Left kidney (tissue), 1 donor: ENCODE measurements at regions not wholly inside any gene's neighbourhood (a gene's known extent, or its start where the extent isn't known, plus 50 kb on each side); places are given as distances from the start of the nearest gene placed in this dataset.
"Not testable (repeated sequence)": the region's sequence is repeated elsewhere in the genome, so short reads cannot be mapped to it uniquely, and the experiment has no call there.

Experiments used
- DNase-seq: peaks from one replicate; pipeline ENCODE4 v3.0.0-alpha.2; 2013

DNA sequence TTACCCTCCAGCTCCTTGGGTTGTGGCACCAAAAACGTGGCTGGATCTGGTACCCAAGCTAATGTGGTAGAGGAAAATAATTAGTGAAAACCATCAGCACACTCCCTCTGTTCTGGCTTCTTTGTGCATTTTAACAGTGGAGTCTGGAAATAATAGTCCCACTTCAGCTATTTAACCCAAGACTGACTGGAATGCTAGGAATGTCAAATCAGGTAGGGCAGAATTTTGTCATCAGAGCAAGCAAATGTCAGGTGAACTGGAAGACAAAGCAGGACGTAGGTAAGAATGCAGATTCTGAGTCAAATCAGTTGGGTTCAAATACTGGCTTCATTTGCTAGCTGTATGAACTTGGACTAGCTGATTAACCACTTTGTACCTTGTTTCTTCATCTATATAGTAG is 144.0 kb upstream of the SPATA31A3 start:
- not testable (repeated sequence) for DNase-seq

DNA sequence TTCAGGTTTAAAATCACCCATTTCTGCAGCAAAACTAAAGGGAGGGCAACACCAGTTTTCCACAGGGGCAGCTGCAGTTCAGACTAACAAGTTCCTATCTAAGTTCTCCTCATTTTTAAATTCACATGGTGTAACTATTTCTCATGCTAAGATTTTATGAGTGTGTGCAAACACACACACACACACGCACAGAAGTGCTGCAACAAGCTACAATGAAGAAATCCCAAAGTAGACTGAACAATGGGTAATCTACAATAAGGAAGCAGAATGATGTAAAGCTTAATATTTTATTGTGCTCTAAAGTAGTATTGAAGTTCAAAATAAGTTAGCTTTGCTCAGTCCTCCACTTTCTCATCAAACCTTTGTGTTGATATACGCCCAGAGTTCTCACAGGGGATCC is 140.8 kb upstream of the SPATA31A3 start:
- not testable (repeated sequence) for DNase-seq

DNA sequence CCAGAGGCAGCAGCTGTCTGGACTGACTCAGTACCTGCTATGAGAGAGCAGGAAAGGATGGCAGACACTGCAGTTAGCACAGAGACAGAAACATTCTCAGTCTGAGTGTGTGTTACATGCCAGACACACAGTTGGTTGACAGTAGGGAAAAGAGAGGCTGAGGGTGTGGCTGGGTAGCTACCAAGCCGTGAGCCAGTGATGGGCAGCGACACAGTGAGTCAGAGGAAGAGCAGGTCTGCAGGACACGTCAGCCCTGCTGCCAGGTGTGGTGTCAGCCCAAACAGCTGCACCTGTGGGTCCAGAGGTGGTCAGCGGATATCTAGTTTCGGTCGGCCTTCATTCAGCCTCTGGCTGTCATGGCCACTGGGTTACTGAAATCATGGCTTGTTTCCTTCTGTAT is 124.4 kb upstream of the SPATA31A3 start:
- DNase-seq = not testable (repeated sequence)

DNA sequence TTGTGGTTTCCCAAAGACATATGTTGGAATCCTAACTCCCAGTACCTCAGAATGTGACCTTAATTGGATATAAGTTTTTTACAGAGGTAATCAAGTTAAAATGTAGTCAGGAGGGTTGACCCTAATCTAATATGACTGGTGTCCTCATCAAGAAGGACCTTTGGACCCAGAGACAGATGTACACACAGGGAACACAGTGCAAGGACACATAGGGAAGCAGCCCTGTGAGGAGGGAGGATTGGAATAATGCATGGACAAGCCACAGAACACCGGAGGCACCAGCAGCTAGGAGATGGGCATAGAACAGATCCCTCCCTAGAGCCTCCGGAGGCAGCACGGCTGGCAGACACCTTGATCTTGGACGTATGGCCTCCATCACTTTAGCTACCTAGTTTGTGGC is 119.8 kb upstream of the SPATA31A3 start:
- DNase-seq = not testable (repeated sequence)

DNA sequence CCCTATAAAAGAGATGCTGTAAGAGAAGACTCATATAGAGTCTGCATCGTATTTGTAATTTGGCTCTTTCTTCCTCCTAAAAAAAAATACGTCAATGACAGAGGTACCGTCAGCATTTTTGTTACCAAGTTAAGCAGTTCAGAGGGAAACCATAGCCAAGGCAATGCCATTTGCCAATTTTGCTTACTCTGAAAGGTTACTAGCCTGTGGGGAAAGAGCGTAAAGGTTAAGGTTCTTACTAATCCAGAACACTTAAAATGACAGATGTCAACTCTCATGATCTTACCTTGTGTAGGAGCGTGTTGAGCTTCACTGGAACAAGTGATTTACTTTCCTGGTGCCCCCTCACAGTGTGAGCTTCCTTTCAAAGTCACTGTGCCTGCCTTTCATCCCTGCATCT is 119.4 kb upstream of the SPATA31A3 start:
- DNase-seq = not testable (repeated sequence)

DNA sequence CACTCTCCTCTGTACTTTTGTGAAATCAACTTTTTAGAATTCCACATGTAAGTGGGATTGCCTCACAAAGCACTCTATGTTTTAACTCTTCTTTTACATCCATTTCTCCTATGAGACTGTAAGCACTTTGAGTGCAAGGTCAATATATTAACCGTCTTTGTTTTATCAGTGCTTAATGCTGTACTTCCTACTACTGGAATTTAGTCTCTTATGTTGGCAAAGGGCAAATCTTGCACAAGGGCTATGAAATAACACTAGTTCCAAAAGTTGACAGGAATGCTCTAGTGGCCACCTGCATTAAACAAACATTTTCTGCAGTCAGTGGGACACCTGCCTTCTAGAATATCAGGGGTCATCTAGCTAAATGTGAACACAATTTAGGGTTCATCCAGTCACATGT is 117.5 kb upstream of the SPATA31A3 start:
- not testable (repeated sequence) for DNase-seq

DNA sequence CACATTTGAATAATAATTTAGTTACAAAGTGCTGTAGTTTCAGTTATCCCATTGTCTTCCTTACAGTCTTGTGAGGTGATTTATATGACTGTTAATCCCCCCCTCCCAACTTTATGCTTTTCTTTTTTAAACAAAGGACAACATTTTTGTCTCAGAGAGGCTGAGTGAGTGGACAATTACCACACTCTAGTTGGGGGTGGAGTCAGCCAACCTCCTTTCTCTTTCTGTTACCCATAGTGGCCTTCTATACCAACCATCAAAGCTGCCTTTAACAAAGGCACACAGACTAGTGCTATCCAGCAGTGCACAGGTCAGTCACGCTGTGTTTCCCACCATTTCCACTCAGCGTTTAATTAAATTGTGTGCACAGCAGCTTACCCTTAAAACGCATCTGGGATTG is 114.3 kb upstream of the SPATA31A3 start:
- not testable (repeated sequence) for DNase-seq

DNA sequence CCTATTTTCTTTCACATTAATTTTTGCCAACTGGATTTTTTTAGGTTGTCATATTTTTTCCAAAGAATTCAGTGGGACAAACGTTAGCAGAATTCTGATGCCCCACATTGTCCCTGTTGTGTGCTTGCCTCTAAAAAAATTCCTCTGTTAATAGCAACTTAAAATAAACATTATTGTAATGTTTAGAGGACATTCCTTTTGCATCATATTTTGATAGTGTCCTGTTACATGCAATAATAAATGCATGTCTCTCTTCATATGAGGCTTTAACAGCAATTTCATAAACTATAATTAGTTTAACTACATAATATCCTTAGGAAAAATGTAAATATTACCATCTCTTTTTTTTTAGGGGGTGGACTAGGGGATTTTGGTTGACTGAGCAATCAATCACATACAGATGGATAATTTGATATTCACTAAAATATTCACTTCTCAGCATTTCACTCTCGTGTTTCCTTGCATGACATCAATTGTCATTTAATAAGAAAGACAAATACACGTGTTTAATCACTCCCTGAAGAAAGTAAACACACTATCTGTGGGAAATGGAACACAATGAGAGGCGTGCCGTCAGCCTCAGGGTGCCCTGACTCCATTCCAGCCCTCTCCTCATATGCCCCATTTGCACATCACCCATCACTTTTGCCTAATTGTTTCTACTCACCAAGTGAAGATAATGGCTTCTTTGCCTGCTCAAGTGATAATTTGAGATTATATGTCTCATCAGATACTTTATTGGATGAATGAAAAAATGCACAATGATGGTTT is 110.3 kb upstream of the SPATA31A3 start:
- not testable (repeated sequence) for DNase-seq

DNA sequence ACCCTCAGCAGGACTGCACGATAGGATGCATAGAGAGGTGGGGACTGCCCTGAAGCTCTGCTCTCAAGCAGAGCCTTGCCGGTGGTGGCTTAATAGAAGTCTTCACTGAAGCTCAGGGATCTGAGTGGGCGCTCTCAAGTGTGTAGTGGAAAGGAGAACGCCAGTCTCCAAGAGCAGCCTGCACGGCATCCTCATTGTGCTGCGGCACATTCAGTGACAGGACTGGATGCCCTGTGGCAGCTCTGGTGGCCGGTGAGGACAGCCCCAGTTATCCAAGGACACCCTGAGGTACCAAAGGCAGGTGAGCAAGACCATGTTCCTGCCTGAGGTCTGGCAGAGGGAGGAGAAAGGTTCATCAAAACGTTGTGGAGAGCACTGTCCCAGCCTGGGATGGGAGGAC is 98.8 kb upstream of the SPATA31A3 start:
- DNase-seq = not testable (repeated sequence)

DNA sequence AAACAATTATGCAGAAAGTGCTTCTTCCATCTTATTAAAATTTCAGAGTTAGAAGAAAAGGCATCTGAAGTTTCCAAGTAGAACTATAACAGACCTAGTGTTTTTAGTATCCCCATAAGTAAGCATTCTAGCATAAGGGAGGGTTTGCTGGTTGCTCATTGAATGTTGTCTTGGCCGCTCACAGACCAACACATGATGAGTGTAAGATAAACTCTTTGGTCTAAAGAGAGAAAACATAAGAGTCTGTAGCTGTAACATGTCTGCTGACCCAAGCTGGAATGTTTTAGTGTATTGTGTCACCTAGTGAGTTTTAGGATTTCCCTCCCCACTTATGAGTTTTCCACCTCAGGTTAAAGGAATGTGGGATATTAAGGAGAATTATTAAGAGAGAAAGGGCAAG is 94.5 kb upstream of the SPATA31A3 start:
- not testable (repeated sequence) for DNase-seq

DNA sequence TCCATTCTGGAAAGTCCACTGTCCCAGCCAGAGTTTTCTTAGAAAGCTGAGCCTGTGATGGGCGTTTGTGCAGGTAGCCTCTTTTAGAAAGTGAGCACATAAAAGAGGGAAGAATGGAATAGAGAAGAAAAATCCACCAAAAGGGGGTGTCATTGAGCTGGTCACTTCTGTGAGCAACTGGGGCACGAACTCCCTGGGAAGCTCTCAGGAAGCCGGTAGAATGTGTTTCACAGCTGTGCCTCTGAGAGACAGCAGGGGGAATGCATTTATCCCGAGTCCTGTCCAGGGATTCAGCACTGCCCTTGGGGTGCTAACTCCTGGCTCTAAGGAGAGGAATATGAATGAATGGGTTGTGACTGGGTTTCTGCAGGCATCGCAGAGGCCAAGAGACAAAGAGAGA is 73.8 kb upstream of the SPATA31A3 start:
- not testable (repeated sequence) for DNase-seq

DNA sequence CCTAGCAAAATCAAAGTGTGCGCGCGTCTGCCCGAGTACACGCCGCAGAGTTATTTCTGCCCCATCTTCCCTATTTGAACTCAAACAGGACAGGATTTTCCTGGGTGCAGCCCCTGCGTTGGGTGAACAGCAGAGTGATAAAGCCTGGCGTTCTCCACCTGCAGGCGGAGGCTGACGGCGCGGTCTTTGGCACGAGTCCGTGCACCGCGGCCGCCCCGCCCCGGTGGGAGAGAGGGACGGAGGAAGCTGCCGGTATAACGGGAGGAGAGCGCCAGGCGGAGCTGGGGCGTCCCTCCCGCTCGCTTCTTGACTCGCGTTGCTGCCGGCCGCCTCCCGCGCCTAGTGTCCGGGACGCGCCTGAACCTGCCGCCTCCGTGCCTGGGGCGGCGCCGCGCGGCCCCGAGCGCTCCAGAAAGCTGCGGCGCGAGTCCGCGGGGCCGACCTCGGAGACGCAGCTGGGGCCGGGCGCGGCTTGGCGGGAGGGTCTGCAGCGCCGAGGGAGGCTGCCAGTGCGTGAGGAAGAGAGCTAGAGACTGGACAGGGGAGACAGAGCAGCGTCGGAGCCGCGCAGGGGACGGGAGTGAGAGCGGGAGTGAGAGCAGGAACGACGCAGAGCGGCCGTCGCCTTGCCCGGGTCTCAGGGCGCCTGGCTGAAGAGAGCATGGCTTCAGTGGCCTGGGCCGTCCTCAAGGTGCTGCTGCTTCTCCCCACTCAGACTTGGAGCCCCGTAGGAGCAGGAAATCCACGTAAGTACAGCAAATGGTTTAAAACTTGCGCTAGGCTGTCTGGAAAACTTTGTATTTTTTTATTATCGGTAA is 66.8 kb upstream of the SPATA31A3 start:
- peak; percentile 14 for DNase-seq
